ENCODE measurements at regions not wholly inside any gene's neighbourhood (a gene's known extent, or its start where the extent isn't known, plus 50 kb on each side); places are given as distances from the start of the nearest gene placed in this dataset.

GRCh38 chr7:81140775-81141174 lies 221.9 kb upstream of the SEMA3C start:
- no peak overlapping the region for H3K4me3 ChIP-seq (ENCODE audit: low read depth, low read length)
- TF ChIP-seq MAX (IDR thresholded peaks at IDR 0.05; ENCODE audit: low read depth, low read length) (0 out of 2 replicates have a peak, but pooled peaks have one; percentile 45), POLR2A (IDR thresholded peaks at IDR 0.05; ENCODE audit: extremely low read depth, insufficient read length) (no peak), MYC (IDR thresholded peaks at IDR 0.05; ENCODE audit: low read depth, low read length) (peak; percentile 29; the same call in 1 of the 2 replicates)
- TF ChIP-seq, protein P1, sequence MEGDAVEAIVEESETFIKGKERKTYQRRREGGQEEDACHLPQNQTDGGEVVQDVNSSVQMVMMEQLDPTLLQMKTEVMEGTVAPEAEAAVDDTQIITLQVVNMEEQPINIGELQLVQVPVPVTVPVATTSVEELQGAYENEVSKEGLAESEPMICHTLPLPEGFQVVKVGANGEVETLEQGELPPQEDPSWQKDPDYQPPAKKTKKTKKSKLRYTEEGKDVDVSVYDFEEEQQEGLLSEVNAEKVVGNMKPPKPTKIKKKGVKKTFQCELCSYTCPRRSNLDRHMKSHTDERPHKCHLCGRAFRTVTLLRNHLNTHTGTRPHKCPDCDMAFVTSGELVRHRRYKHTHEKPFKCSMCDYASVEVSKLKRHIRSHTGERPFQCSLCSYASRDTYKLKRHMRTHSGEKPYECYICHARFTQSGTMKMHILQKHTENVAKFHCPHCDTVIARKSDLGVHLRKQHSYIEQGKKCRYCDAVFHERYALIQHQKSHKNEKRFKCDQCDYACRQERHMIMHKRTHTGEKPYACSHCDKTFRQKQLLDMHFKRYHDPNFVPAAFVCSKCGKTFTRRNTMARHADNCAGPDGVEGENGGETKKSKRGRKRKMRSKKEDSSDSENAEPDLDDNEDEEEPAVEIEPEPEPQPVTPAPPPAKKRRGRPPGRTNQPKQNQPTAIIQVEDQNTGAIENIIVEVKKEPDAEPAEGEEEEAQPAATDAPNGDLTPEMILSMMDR (IDR thresholded peaks at IDR 0.05; ENCODE audit: low read depth, low read length), result no peak
- peak; percentile 85 for DNase-seq (ENCODE audit: low read depth)

- TF ChIP-seq, protein P1 (IDR thresholded peaks at IDR 0.05; ENCODE audit: low read depth, low read length), result no peak
- no peak overlapping the region for H3K4me3 ChIP-seq (ENCODE audit: low read depth, low read length)
- DNase-seq (ENCODE audit: low read depth), result peak; percentile 37
These were observed 221.4 kb upstream of the SEMA3C start for GRCh38 chr7:81140252-81140651.

DNA sequence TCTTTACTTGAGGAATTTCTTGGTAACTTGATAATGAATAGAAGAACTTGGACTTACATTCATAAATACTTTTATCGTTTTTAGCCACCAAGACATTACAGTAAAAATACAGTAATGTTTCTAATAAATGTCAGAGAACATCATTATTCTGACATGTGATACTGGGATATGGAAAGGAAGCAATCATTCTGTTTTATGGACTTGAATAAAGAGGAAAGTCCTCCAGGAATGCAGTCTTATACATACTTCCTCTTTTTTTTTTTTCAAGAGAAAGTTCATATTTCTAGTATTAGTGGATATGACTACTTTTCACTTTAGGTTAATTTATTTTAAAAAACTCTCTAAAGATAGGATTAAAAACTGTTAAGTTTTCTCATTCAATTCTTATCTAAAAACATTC lies 220.0 kb upstream of the SEMA3C start:
- peak; percentile 31 for DNase-seq (ENCODE audit: low read depth)
- TF ChIP-seq, protein P1 (IDR thresholded peaks at IDR 0.05; ENCODE audit: low read depth, low read length), result no peak
- TF ChIP-seq MYC (IDR thresholded peaks at IDR 0.05; ENCODE audit: low read depth, low read length), result no peak
- no peak for TF ChIP-seq MAX (IDR thresholded peaks at IDR 0.05; ENCODE audit: low read depth, low read length)
- TF ChIP-seq POLR2A (IDR thresholded peaks at IDR 0.05; ENCODE audit: extremely low read depth, insufficient read length), result no peak
- no peak overlapping the region for H3K4me3 ChIP-seq (ENCODE audit: low read depth, low read length)

GRCh38 chr7:81135324-81135723 lies 216.5 kb upstream of the SEMA3C start:
- DNase-seq (ENCODE audit: low read depth), result no peak
- H3K4me3 ChIP-seq (ENCODE audit: low read depth, low read length), result no peak overlapping the region
- no peak for TF ChIP-seq MAX (IDR thresholded peaks at IDR 0.05; ENCODE audit: low read depth, low read length)
- TF ChIP-seq, protein P1 (IDR thresholded peaks at IDR 0.05; ENCODE audit: low read depth, low read length), result no peak
- no peak for TF ChIP-seq MYC (IDR thresholded peaks at IDR 0.05; ENCODE audit: low read depth, low read length)

DNA sequence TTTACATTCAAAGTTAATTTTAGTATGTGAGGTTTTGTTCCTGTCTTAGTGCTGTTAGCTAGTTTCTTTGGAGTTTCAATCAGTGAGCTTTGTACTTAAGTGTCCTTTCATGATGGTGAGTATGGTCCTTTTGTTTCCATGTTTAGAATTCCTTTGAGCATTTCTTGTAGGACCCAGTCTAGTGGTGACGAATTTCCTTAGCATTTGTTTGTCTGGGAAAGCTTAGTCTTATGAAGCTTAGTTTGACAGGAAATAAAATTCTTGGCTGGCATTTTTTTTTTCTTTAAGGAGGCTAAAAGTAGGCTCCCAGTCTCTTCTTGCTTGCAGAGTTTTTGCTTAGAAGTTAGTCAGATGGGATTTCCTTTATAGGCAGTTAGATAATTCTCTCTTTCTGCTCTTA lies 209.2 kb upstream of the SEMA3C start:
- DNase-seq (ENCODE audit: low read depth), result no peak
- TF ChIP-seq POLR2A (IDR thresholded peaks at IDR 0.05; ENCODE audit: extremely low read depth, insufficient read length) (no peak), MYC (IDR thresholded peaks at IDR 0.05; ENCODE audit: low read depth, low read length) (no peak), MAX (IDR thresholded peaks at IDR 0.05; ENCODE audit: low read depth, low read length) (no peak)
- no peak overlapping the region for H3K4me3 ChIP-seq (ENCODE audit: low read depth, low read length)

DNA sequence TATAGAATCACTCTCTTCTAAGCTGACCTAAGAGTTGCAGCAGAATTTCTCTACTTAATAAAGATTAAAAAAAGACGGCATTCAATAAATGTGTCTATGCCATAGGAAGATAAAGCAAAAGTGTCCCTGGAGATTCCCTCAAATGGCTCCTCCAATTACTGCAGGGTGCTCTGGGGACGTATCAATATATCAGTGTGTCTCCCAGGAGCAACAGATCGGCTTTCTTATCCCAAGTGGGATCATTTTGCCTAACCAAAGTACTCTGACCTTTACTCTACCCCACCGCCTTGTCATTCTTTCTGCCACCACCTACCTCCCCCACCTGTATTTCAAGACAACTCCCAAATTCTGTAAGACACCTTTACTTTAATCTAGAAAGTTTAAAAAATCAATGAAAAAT lies 202.0 kb upstream of the SEMA3C start:
- TF ChIP-seq POLR2A (IDR thresholded peaks at IDR 0.05; ENCODE audit: extremely low read depth, insufficient read length) (no peak), MYC (IDR thresholded peaks at IDR 0.05; ENCODE audit: low read depth, low read length) (no peak), MAX (IDR thresholded peaks at IDR 0.05; ENCODE audit: low read depth, low read length) (no peak)
- TF ChIP-seq, protein P1 (IDR thresholded peaks at IDR 0.05; ENCODE audit: low read depth, low read length), result no peak
- no peak overlapping the region for H3K4me3 ChIP-seq (ENCODE audit: low read depth, low read length)
- no peak for DNase-seq (ENCODE audit: low read depth)
